ENCODE measurements at regions not wholly inside any gene's neighbourhood (a gene's known extent, or its start where the extent isn't known, plus 50 kb on each side); places are given as distances from the start of the nearest gene placed in this dataset.

DNA sequence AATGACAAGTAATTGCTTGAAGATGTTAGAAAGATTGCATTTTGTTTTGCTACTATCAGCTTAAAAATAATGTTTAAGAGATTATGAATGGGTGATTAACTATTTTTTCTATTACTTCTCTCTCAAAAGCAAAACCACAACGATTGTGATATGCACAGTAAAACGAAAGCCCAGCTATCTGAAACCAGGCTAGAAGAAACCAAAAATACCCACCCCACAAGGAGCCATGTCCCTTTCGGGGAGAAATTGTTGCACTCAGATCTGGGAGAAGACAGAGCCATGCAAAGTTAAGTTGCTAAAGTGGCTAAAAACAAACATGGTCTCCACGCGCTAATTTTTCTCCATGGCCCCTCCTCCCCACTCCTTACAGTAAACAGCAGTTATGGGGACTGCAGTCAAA lies 173.6 kb downstream of the RPS24 start:
- TF ChIP-seq EZH2 (IDR thresholded peaks at IDR 0.05; ENCODE audit: borderline replicate concordance, low read length): no peak
- TF ChIP-seq, protein P1, sequence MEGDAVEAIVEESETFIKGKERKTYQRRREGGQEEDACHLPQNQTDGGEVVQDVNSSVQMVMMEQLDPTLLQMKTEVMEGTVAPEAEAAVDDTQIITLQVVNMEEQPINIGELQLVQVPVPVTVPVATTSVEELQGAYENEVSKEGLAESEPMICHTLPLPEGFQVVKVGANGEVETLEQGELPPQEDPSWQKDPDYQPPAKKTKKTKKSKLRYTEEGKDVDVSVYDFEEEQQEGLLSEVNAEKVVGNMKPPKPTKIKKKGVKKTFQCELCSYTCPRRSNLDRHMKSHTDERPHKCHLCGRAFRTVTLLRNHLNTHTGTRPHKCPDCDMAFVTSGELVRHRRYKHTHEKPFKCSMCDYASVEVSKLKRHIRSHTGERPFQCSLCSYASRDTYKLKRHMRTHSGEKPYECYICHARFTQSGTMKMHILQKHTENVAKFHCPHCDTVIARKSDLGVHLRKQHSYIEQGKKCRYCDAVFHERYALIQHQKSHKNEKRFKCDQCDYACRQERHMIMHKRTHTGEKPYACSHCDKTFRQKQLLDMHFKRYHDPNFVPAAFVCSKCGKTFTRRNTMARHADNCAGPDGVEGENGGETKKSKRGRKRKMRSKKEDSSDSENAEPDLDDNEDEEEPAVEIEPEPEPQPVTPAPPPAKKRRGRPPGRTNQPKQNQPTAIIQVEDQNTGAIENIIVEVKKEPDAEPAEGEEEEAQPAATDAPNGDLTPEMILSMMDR (conservative IDR thresholded peaks at IDR 0.05 in 1 of 2, IDR thresholded peaks at IDR 0.05 in 1 of 2; ENCODE audit: extremely low read depth in 1 of 2, insufficient read depth in 1 of 2, low read depth in 1 of 2, low read length in 2 of 2): no peak

Data from mammary epithelial cell (primary cell).